Heart left ventricle (tissue), 13 donors: ENCODE measurements at regions not wholly inside any gene's neighbourhood (a gene's known extent, or its start where the extent isn't known, plus 50 kb on each side); places are given as distances from the start of the nearest gene placed in this dataset.
"Not testable (repeated sequence)": the region's sequence is repeated elsewhere in the genome, so short reads cannot be mapped to it uniquely, and the experiment has no call there.

Experiments
- POLR2A ChIP-seq, 2 donors: fragments of 450-650 bp; IDR thresholded peaks; one replicate each; pipeline ENCODE4 v1.6.1; 2017; ENCODE audit warnings: antibody characterized with exemption in 2 of 2, mild to moderate bottlenecking in 2 of 2, moderate library complexity in 2 of 2
- TF ChIP-seq, protein P1 (sequence below), 12 donors: fragments of 200-600 bp; sonication (generic) in 4 of 12; IDR thresholded peaks; one replicate each; pipeline versions ENCODE4 v1.5.0 to v1.8.0; 2018 to 2022; ENCODE audit warnings: antibody characterized with exemption in 12 of 12, mild to moderate bottlenecking in 5 of 12
- donor health status: ischemic (EF 13 %, LVEDD 7.1; RV severe dilation, severe dysfunction).
- donor health status: DM: no; HTN: yes; CAD: no.
- donor health status: DM: no; HTN: no; CAD: no.
- donor health status: ischemic (EF 25% LVEDD 6.9; RV normal size, moderate dysfunction).
- donor health status: ischemic (EF 25% LVEDD 5.7; RV mildly dilated, moderate dysfunction).
- donor health status: ischemic (EF 35%, LVEDD 5.7; RV mildly dilated, moderate dysfunction).
- donor health status: nonischemic (EF 11% LVEDD 7.7; RV severe dilation, severe dysfunction).
- donor health status: DM: yes; HTN: yes; CAD: no.
- donor health status: PGD.
- donor health status: ischemic (EF 29% LVEDD 5.4; RV normal size, mild dysfunction).
- donor health status: nonischemic (EF 23%, LVEDD 6.1; RV moderate dilation, normal function).

DNA sequence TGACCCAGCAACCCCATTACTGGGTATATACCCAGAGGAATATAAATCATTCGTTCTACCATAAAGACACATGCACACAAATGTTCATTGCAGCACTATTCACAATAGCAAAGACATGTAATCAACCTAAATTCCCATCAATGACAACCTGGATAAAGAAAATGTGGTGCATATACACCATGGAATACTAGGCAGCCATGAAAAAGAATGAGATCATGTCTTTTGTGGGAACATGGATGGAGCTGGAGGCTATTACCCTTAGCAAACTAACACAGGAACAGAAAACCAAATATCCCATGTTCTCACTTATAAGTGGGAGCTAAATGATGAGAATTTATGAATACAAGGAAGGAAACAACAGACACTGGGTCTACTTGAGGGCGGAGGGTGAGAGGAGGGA is 53.7 kb upstream of the ALG13 start:
- not testable (repeated sequence) for TF ChIP-seq POLR2A (IDR thresholded peaks at IDR 0.05)
- TF ChIP-seq, protein P1, sequence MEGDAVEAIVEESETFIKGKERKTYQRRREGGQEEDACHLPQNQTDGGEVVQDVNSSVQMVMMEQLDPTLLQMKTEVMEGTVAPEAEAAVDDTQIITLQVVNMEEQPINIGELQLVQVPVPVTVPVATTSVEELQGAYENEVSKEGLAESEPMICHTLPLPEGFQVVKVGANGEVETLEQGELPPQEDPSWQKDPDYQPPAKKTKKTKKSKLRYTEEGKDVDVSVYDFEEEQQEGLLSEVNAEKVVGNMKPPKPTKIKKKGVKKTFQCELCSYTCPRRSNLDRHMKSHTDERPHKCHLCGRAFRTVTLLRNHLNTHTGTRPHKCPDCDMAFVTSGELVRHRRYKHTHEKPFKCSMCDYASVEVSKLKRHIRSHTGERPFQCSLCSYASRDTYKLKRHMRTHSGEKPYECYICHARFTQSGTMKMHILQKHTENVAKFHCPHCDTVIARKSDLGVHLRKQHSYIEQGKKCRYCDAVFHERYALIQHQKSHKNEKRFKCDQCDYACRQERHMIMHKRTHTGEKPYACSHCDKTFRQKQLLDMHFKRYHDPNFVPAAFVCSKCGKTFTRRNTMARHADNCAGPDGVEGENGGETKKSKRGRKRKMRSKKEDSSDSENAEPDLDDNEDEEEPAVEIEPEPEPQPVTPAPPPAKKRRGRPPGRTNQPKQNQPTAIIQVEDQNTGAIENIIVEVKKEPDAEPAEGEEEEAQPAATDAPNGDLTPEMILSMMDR (IDR thresholded peaks at IDR 0.05): not testable (repeated sequence)
